ENCODE measurements at regions not wholly inside any gene's neighbourhood (a gene's known extent, or its start where the extent isn't known, plus 50 kb on each side); places are given as distances from the start of the nearest gene placed in this dataset.
A peak's percentile ranks its signal among the peaks of the same experiment; 100 is the strongest.

DNA sequence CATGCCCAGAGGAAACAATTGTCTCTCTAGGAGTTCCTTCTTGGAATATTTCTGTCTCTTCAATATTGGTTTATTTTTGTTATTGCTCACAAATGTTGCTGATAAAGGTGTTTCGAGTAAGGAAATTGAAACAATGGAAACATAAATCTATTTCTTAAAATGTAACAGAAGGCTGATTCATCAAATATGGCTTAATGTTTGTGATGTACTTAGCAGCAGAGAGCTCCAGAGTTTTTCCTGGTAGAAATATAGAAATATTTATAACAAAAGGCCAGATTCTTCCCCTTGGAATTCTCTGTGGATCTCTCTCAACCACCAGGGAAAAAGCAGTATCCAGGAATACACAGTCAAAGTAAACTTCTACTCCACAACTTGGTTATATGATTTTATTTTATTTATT, 149.2 kb upstream of the LRIG3 start:
- no peaks in the 10 kb centered on the region for H3K27me3 ChIP-seq (ENCODE audit: control insufficient read depth, insufficient read depth, low read length)
- DNase-seq (ENCODE audit: low read depth in 2 of 2), result no peak
- TF ChIP-seq, protein P1, sequence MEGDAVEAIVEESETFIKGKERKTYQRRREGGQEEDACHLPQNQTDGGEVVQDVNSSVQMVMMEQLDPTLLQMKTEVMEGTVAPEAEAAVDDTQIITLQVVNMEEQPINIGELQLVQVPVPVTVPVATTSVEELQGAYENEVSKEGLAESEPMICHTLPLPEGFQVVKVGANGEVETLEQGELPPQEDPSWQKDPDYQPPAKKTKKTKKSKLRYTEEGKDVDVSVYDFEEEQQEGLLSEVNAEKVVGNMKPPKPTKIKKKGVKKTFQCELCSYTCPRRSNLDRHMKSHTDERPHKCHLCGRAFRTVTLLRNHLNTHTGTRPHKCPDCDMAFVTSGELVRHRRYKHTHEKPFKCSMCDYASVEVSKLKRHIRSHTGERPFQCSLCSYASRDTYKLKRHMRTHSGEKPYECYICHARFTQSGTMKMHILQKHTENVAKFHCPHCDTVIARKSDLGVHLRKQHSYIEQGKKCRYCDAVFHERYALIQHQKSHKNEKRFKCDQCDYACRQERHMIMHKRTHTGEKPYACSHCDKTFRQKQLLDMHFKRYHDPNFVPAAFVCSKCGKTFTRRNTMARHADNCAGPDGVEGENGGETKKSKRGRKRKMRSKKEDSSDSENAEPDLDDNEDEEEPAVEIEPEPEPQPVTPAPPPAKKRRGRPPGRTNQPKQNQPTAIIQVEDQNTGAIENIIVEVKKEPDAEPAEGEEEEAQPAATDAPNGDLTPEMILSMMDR (conservative IDR thresholded peaks at IDR 0.05 in 1 of 2, IDR thresholded peaks at IDR 0.05 in 1 of 2; ENCODE audit: low read depth in 1 of 2, low read length in 2 of 2), result no peak
- no peak for TF ChIP-seq EZH2 (IDR thresholded peaks at IDR 0.05; ENCODE audit: low read length, missing control alignments)
- H3K27ac ChIP-seq (ENCODE audit: insufficient read depth, low read length), result no peak overlapping the region
- no peak overlapping the region for H3K4me3 ChIP-seq (replicated peaks in 1 of 4; ENCODE audit: control extremely low read depth in 1 of 4, insufficient read depth in 1 of 4, low read depth in 3 of 4, low read length in 4 of 4)
- no peak overlapping the region for H3K9ac ChIP-seq (ENCODE audit: insufficient read depth, low read length)
- H3K4me1 ChIP-seq (ENCODE audit: control insufficient read depth, extremely low read depth, insufficient read depth, low read length), result no peaks in the 10 kb centered on the region
- no peak overlapping the region for H2AFZ ChIP-seq (ENCODE audit: low read length)
- no peaks in the 10 kb centered on the region for H4K20me1 ChIP-seq (ENCODE audit: control insufficient read depth, extremely low read depth, insufficient read depth, low read length)
- no peaks in the 10 kb centered on the region for H3K9me3 ChIP-seq (ENCODE audit: control insufficient read depth, insufficient read depth, low read depth, low read length)
- H3K36me3 ChIP-seq (ENCODE audit: control insufficient read depth, insufficient read depth, low read length), result no peaks in the 10 kb centered on the region
- no peak overlapping the region for H3K4me2 ChIP-seq (ENCODE audit: extremely low read depth, insufficient read depth, low read length)
- H3K79me2 ChIP-seq (ENCODE audit: control insufficient read depth, insufficient read depth, low read length), result no peaks in the 10 kb centered on the region

DNA sequence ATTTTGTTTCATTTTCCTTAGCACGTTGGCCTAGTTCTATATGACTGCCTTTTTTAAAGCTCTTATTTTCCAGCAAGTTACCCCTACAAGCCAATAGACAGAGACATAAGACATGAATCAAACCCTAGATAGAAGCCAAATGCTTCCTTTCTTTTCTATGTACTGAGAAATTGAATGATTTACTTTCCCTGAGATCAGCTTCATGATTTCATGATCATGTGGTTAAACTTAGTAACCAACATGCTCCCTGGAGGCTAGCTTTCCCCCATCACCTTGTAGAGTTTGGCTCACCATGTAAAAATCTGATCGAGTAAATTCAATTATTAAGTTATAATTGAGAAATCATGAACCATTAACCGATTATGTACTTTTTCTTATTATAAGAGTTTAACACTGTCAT, 148.1 kb upstream of the LRIG3 start:
- Histone ChIP-seq H4K20me1 (ENCODE audit: control insufficient read depth, extremely low read depth, insufficient read depth, low read length) (no peaks in the 10 kb centered on the region), H3K9ac (ENCODE audit: insufficient read depth, low read length) (no peak overlapping the region), H3K4me2 (ENCODE audit: extremely low read depth, insufficient read depth, low read length) (no peak overlapping the region), H3K4me3 (replicated peaks in 1 of 4; ENCODE audit: control extremely low read depth in 1 of 4, insufficient read depth in 1 of 4, low read depth in 3 of 4, low read length in 4 of 4) (no peak overlapping the region), H3K36me3 (ENCODE audit: control insufficient read depth, insufficient read depth, low read length) (no peaks in the 10 kb centered on the region), H3K9me3 (ENCODE audit: control insufficient read depth, insufficient read depth, low read depth, low read length) (no peaks in the 10 kb centered on the region), H3K27ac (ENCODE audit: insufficient read depth, low read length) (no peak overlapping the region), H3K27me3 (ENCODE audit: control insufficient read depth, insufficient read depth, low read length) (no peaks in the 10 kb centered on the region), H3K4me1 (ENCODE audit: control insufficient read depth, extremely low read depth, insufficient read depth, low read length) (no peaks in the 10 kb centered on the region), H3K79me2 (ENCODE audit: control insufficient read depth, insufficient read depth, low read length) (no peaks in the 10 kb centered on the region), H2AFZ (ENCODE audit: low read length) (no peak overlapping the region)
- TF ChIP-seq EZH2 (IDR thresholded peaks at IDR 0.05; ENCODE audit: low read length, missing control alignments), result no peak
- TF ChIP-seq, protein P1 (conservative IDR thresholded peaks at IDR 0.05 in 1 of 2, IDR thresholded peaks at IDR 0.05 in 1 of 2; ENCODE audit: low read depth in 1 of 2, low read length in 2 of 2), result no peak
- DNase-seq (ENCODE audit: low read depth in 2 of 2), result no peak

DNA sequence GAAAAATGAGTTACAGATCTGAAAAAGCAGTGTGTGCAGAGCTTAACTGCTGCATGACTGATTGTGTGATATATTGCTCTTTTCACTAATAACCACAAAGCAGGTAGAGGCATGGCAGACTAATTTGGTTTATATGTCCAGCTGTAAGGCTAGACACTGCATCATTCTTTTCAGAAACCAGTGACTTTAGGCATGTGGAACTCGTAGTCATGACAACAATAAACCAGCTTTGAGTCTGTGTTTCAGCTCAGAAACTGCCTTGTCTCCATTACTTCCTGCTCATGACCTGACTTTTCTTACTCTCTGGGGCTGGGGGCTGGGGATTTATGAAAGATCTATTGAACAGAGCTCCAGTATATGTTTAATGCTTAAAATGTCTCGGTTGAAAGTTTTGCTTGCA, 146.8 kb upstream of the LRIG3 start:
- Histone ChIP-seq H3K27ac (ENCODE audit: insufficient read depth, low read length) (no peak overlapping the region), H3K4me1 (ENCODE audit: control insufficient read depth, extremely low read depth, insufficient read depth, low read length) (no peaks in the 10 kb centered on the region), H3K4me3 (replicated peaks in 1 of 4; ENCODE audit: control extremely low read depth in 1 of 4, insufficient read depth in 1 of 4, low read depth in 3 of 4, low read length in 4 of 4) (no peak overlapping the region), H3K4me2 (ENCODE audit: extremely low read depth, insufficient read depth, low read length) (no peak overlapping the region), H3K9me3 (ENCODE audit: control insufficient read depth, insufficient read depth, low read depth, low read length) (no peaks in the 10 kb centered on the region), H3K36me3 (ENCODE audit: control insufficient read depth, insufficient read depth, low read length) (no peaks in the 10 kb centered on the region), H3K79me2 (ENCODE audit: control insufficient read depth, insufficient read depth, low read length) (no peaks in the 10 kb centered on the region), H3K9ac (ENCODE audit: insufficient read depth, low read length) (no peak overlapping the region), H3K27me3 (ENCODE audit: control insufficient read depth, insufficient read depth, low read length) (no peaks in the 10 kb centered on the region), H4K20me1 (ENCODE audit: control insufficient read depth, extremely low read depth, insufficient read depth, low read length) (no peaks in the 10 kb centered on the region), H2AFZ (ENCODE audit: low read length) (no peak overlapping the region)
- TF ChIP-seq EZH2 (IDR thresholded peaks at IDR 0.05; ENCODE audit: low read length, missing control alignments), result no peak
- TF ChIP-seq, protein P1 (conservative IDR thresholded peaks at IDR 0.05 in 1 of 2, IDR thresholded peaks at IDR 0.05 in 1 of 2; ENCODE audit: low read depth in 1 of 2, low read length in 2 of 2), result no peak
- DNase-seq (ENCODE audit: low read depth in 2 of 2), result peak; percentile 47 to 97
